H9 (cell line): ENCODE measurements at regions not wholly inside any gene's neighbourhood (a gene's known extent, or its start where the extent isn't known, plus 50 kb on each side); places are given as distances from the start of the nearest gene placed in this dataset.

Source experiments
- DNase-seq: peaks from one replicate; pipeline ENCODE4 v3.0.0-alpha.2; 2017
- H2AFZ ChIP-seq: one replicate; pipeline ENCODE4 v1.6.1; 2013; ENCODE audit warnings: mild to moderate bottlenecking, low read length, control low read depth, moderate library complexity
- H2AK5ac ChIP-seq: 2 replicates; pipeline ENCODE4 v1.6.1; 2013; ENCODE audit warnings: low read length, control low read depth, mixed read lengths; ENCODE audit not compliant: insufficient read length
- H2BK120ac ChIP-seq: one replicate; pipeline ENCODE4 v1.6.1; 2013; ENCODE audit warnings: low read depth, mild to moderate bottlenecking, low read length, control low read depth, inconsistent platforms; ENCODE audit not compliant: poor library complexity, severe bottlenecking
- H2BK12ac ChIP-seq: 2 replicates; pipeline ENCODE4 v1.6.1; 2013; ENCODE audit warnings: low read length, control low read depth, mixed read lengths, low read depth; ENCODE audit not compliant: insufficient read length
- H2BK15ac ChIP-seq: 2 replicates; pipeline ENCODE4 v1.6.1; 2013; ENCODE audit warnings: low read depth, low read length, control low read depth
- H2BK20ac ChIP-seq: one replicate; pipeline ENCODE4 v1.6.1; 2013; ENCODE audit warnings: low read depth, mild to moderate bottlenecking, low read length, control low read depth, inconsistent platforms; ENCODE audit not compliant: poor library complexity, severe bottlenecking
- H2BK5ac ChIP-seq: 2 replicates; pipeline ENCODE4 v1.6.1; 2013; ENCODE audit warnings: low read length, control low read depth, mixed read lengths; ENCODE audit not compliant: insufficient read length
- H3K14ac ChIP-seq: 2 replicates; pipeline ENCODE4 v1.6.1; 2013; ENCODE audit warnings: low read length, control low read depth; ENCODE audit not compliant: insufficient read depth
- H3K18ac ChIP-seq: 2 replicates; pipeline ENCODE4 v1.6.1; 2013; ENCODE audit warnings: low read depth, mild to moderate bottlenecking, mixed read lengths, low read length, control low read depth; ENCODE audit not compliant: insufficient read length
- H3K23ac ChIP-seq: 2 replicates; pipeline ENCODE4 v1.6.1; 2013; ENCODE audit warnings: low read length, control low read depth, mixed read lengths, low read depth; ENCODE audit not compliant: insufficient read length
- H3K23me2 ChIP-seq: 2 replicates; pipeline ENCODE4 v1.6.1; 2013; ENCODE audit warnings: low read depth, mild to moderate bottlenecking, mixed read lengths, low read length, control low read depth; ENCODE audit not compliant: insufficient read length, poor library complexity, severe bottlenecking
- H3K27ac ChIP-seq: 2 replicates; pipeline ENCODE4 v1.5.1; 2013; ENCODE audit warnings: low read length, control low read depth, mixed read lengths, low read depth; ENCODE audit not compliant: insufficient read length
- H3K27me3 ChIP-seq: 2 replicates; pipeline ENCODE4 v1.6.1; 2013; ENCODE audit warnings: low read length, control low read depth, inconsistent platforms; ENCODE audit not compliant: insufficient read depth
- H3K4ac ChIP-seq: 2 replicates; pipeline ENCODE4 v1.6.1; 2013; ENCODE audit warnings: low read depth, mild to moderate bottlenecking, control low read depth, inconsistent platforms, low read length, moderate library complexity
- H3K4me1 ChIP-seq: 2 replicates; pipeline ENCODE4 v1.6.1; 2013; ENCODE audit warnings: low read length, control low read depth, inconsistent platforms; ENCODE audit not compliant: insufficient read depth
- H3K4me2 ChIP-seq: 2 replicates; pipeline ENCODE4 v1.6.1; 2013; ENCODE audit warnings: low read length, control low read depth, mixed read lengths; ENCODE audit not compliant: insufficient read length, insufficient read depth
- H3K56ac ChIP-seq: 2 replicates; pipeline ENCODE4 v1.6.1; 2013; ENCODE audit warnings: low read depth, mild to moderate bottlenecking, mixed read lengths, low read length, control low read depth; ENCODE audit not compliant: insufficient read length
- H3K79me1 ChIP-seq: 2 replicates; pipeline ENCODE4 v1.6.1; 2013; ENCODE audit warnings: low read depth, mild to moderate bottlenecking, moderate library complexity, low read length, control low read depth, inconsistent platforms; ENCODE audit not compliant: insufficient read depth, poor library complexity, severe bottlenecking
- H3K79me2 ChIP-seq: 2 replicates; pipeline ENCODE4 v1.6.1; 2013; ENCODE audit warnings: low read length, control low read depth, inconsistent platforms; ENCODE audit not compliant: insufficient read depth
- H3K9ac ChIP-seq: 2 replicates; pipeline ENCODE4 v1.6.1; 2013; ENCODE audit warnings: low read length, control low read depth, mixed read lengths; ENCODE audit not compliant: insufficient read length; ENCODE audit errors: extremely low read depth
- H3K9me3 ChIP-seq: one replicate; pipeline ENCODE4 v1.6.1; 2013; ENCODE audit warnings: low read depth, low read length, inconsistent platforms; ENCODE audit not compliant: control insufficient read depth
- H3T11ph ChIP-seq: one replicate; pipeline ENCODE4 v1.6.1; 2013; ENCODE audit warnings: mild to moderate bottlenecking, low read length, control low read depth, inconsistent platforms
- H4K20me1 ChIP-seq: one replicate; pipeline ENCODE4 v1.6.1; 2013; ENCODE audit not compliant: control insufficient read depth, insufficient read length, insufficient read depth
- H4K5ac ChIP-seq: 2 replicates; pipeline ENCODE4 v1.6.1; 2013; ENCODE audit warnings: low read depth, mild to moderate bottlenecking, mixed read lengths, low read length, control low read depth; ENCODE audit not compliant: insufficient read length
- H4K8ac ChIP-seq: replicated peaks from 2 replicates; pipeline ENCODE4 v1.6.1; 2013; ENCODE audit warnings: low read length, control low read depth, mixed read lengths, low read depth; ENCODE audit not compliant: insufficient read length
- H4K91ac ChIP-seq: 2 replicates; pipeline ENCODE4 v1.6.1; 2013; ENCODE audit warnings: low read depth, mild to moderate bottlenecking, moderate library complexity, mixed read lengths, low read length, control low read depth; ENCODE audit not compliant: insufficient read length
- H3K27ac Mint-ChIP-seq, 3 experiments: 2 replicates in 2 of 3; 3 replicates in 1 of 3; pipeline ENCODE4 v1.8.0; 2020 to 2021; ENCODE audit warnings: mixed read lengths in 3 of 3, mild to moderate bottlenecking in 1 of 3, moderate library complexity in 1 of 3
- H3K27me3 Mint-ChIP-seq: 2 replicates; pipeline ENCODE4 v1.8.0; 2021; ENCODE audit warnings: low read depth, mild to moderate bottlenecking, moderate library complexity, mixed read lengths
- H3K36me3 Mint-ChIP-seq, 3 experiments: 2 replicates in 2 of 3; 3 replicates in 1 of 3; pipeline ENCODE4 v1.8.0; 2020 to 2021; ENCODE audit warnings: low read depth in 3 of 3, mixed read lengths in 3 of 3; ENCODE audit not compliant: insufficient read depth in 1 of 3
- H3K4me1 Mint-ChIP-seq, 2 experiments: 2 replicates each; pipeline ENCODE4 v1.8.0; 2020; ENCODE audit warnings: mixed read lengths in 2 of 2
- H3K4me3 Mint-ChIP-seq, 2 experiments: 2 replicates in 1 of 2; 3 replicates in 1 of 2; pipeline ENCODE4 v1.8.0; 2020 to 2021; ENCODE audit warnings: mild to moderate bottlenecking in 2 of 2, mixed read lengths in 2 of 2, moderate library complexity in 1 of 2
- H3K9me3 Mint-ChIP-seq, 2 experiments: 2 replicates in 1 of 2; 3 replicates in 1 of 2; pipeline ENCODE4 v1.8.0; 2020; ENCODE audit warnings: mild to moderate bottlenecking in 2 of 2, mixed read lengths in 2 of 2, moderate library complexity in 1 of 2
- CTCF ChIP-seq: fragments of 200-600 bp; sonication (generic); conservative IDR thresholded peaks from 3 replicates; pipeline ENCODE4 v1.8.0; 2021; ENCODE audit warnings: antibody characterized with exemption, mild to moderate bottlenecking
- WGBS: extraction: QIAGEN DNeasy Blood & Tissue Kit; methylation state at CpG from one replicate; pipeline ENCODE4 v1.1.7; 2013; ENCODE audit warnings: missing lambda C conversion rate, low lambda C conversion rate, mixed read lengths; ENCODE audit not compliant: insufficient read length; ENCODE audit errors: extremely low coverage; 5-methylcytosine and 5-hydroxymethylcytosine counted together

DNA sequence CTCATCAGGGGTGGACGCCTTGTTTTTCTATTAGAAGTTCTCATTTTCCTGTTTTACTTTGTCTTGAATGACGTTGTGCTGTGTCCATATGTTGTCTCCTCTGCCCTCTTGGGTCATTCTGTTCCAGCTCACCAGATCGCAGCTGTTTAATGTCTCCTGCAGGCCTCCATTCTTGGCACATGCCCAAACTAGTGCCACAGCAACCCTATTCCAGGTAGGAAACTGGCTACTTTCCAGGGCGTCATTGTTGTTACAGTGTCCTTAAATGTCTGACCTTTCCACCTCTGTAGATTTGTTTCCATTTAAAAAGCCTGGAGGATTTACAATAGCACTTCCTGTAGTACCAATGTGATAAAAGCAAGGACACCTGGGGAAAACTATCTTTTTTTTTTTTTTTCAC lies 500.7 kb downstream of the METTL4 start:
- Histone ChIP-seq H2BK20ac (no peak overlapping the region), H4K8ac (no peak overlapping the region), H3K18ac (no peak overlapping the region), H2AK5ac (no peak overlapping the region), H3K9me3 (no peaks in the 10 kb centered on the region), H2BK12ac (no peak overlapping the region), H3K79me1 (no peaks in the 10 kb centered on the region), H3K23me2 (no peaks in the 10 kb centered on the region), H3K27me3 (no peaks in the 10 kb centered on the region), H4K20me1 (no peaks in the 10 kb centered on the region), H4K91ac (no peak overlapping the region), H3K23ac (no peak overlapping the region), H3K9ac (no peak overlapping the region), H3K27ac (no peak overlapping the region), H3K56ac (no peak overlapping the region), H2BK120ac (no peak overlapping the region), H3K4me2 (no peak overlapping the region), H2AFZ (no peak overlapping the region), H3K79me2 (no peaks in the 10 kb centered on the region), H3T11ph (no peak overlapping the region), H3K4ac (no peak overlapping the region), H2BK5ac (no peak overlapping the region), H4K5ac (no peak overlapping the region), H3K4me1 (peaks cover 3% of the 10 kb centered on the region; the same call in 1 of the 2 replicates), H3K14ac (no peak overlapping the region), H2BK15ac (no peak overlapping the region)
- DNase-seq: no peak
- Mint-ChIP-seq H3K27me3 (peaks cover 1% of the 10 kb centered on the region), H3K27ac (no peak overlapping the region), H3K9me3 (no peaks in the 10 kb centered on the region; a peak in 1 of 5 replicates), H3K4me3 (no peak overlapping the region), H3K4me1 (peaks cover 4 to 16% of the 10 kb centered on the region in 2 experiments), H3K36me3 (no peaks in the 10 kb centered on the region; a peak in 1 of 7 replicates)
- WGBS: no CpG with 5 or more reads among the region's 4 CpGs
- no peak for TF ChIP-seq CTCF
